Endodermal cell (in vitro differentiated cells): ENCODE measurements at regions not wholly inside any gene's neighbourhood (a gene's known extent, or its start where the extent isn't known, plus 50 kb on each side); places are given as distances from the start of the nearest gene placed in this dataset.

Experiments used
- DNase-seq: peaks from one replicate; pipeline ENCODE4 v3.0.0-alpha.2; 2017
- H3K27ac ChIP-seq: 2 replicates; pipeline ENCODE4 v1.5.1; 2013; ENCODE audit warnings: mild to moderate bottlenecking, low read depth, low read length, moderate library complexity
- H3K27me3 ChIP-seq: 2 replicates; pipeline ENCODE4 v1.6.1; 2013; ENCODE audit warnings: mild to moderate bottlenecking, low read length, moderate library complexity; ENCODE audit not compliant: insufficient read depth, control insufficient read depth, poor library complexity, severe bottlenecking
- H3K36me3 ChIP-seq: 2 replicates; pipeline ENCODE4 v1.7.0; 2013; ENCODE audit warnings: mild to moderate bottlenecking, low read length, moderate library complexity; ENCODE audit not compliant: control insufficient read depth, insufficient read depth
- H3K4me1 ChIP-seq: one replicate; pipeline ENCODE4 v1.7.0; 2013; ENCODE audit warnings: low read length; ENCODE audit not compliant: control insufficient read depth, insufficient read depth
- H3K4me3 ChIP-seq: 2 replicates; pipeline ENCODE4 v1.5.1; 2013; ENCODE audit warnings: mild to moderate bottlenecking, low read length, moderate library complexity
- H3K9ac ChIP-seq: 2 replicates; pipeline ENCODE4 v1.6.1; 2013; ENCODE audit warnings: mild to moderate bottlenecking, low read length, moderate library complexity; ENCODE audit not compliant: poor library complexity, severe bottlenecking; ENCODE audit errors: extremely low read depth
- H3K9me3 ChIP-seq: 2 replicates; pipeline ENCODE4 v1.6.1; 2013; ENCODE audit warnings: mild to moderate bottlenecking, low read length, moderate library complexity; ENCODE audit not compliant: control insufficient read depth
- H3K27ac Mint-ChIP-seq: 2 replicates; pipeline ENCODE4 v1.8.0; 2020; ENCODE audit warnings: mixed read lengths
- H3K27me3 Mint-ChIP-seq: 2 replicates; pipeline ENCODE4 v1.8.0; 2021; ENCODE audit warnings: mild to moderate bottlenecking, mixed read lengths; ENCODE audit not compliant: insufficient read depth
- H3K36me3 Mint-ChIP-seq: 2 replicates; pipeline ENCODE4 v1.8.0; 2020; ENCODE audit warnings: low read depth, mixed read lengths
- H3K4me1 Mint-ChIP-seq: 2 replicates; pipeline ENCODE4 v1.8.0; 2020; ENCODE audit warnings: mixed read lengths
- H3K4me3 Mint-ChIP-seq: 2 replicates; pipeline ENCODE4 v1.8.0; 2020; ENCODE audit warnings: mild to moderate bottlenecking, moderate library complexity, mixed read lengths
- H3K9me3 Mint-ChIP-seq: 2 replicates; pipeline ENCODE4 v1.8.0; 2020; ENCODE audit warnings: mild to moderate bottlenecking, mixed read lengths
- CTCF ChIP-seq: fragments of 200-600 bp; sonication (generic); conservative IDR thresholded peaks from 2 replicates; pipeline ENCODE4 v1.5.0; 2021; ENCODE audit warnings: antibody characterized with exemption, mild to moderate bottlenecking
- WGBS, 2 experiments: methylation state at CpG; one replicate each; pipeline versions ENCODE4 v1.1.5 to v1.1.7; 2013; ENCODE audit warnings: missing lambda C conversion rate in 2 of 2, mixed read lengths in 1 of 2; ENCODE audit not compliant: insufficient coverage in 1 of 2, insufficient read length in 1 of 2; 5-methylcytosine and 5-hydroxymethylcytosine counted together

- Histone ChIP-seq H3K4me3 (no peak overlapping the region), H3K4me1 (no peaks in the 10 kb centered on the region), H3K27ac (no peak overlapping the region), H3K36me3 (no peaks in the 10 kb centered on the region), H3K9ac (no peak overlapping the region), H3K9me3 (peaks cover 31% of the 10 kb centered on the region), H3K27me3 (no peaks in the 10 kb centered on the region)
- Mint-ChIP-seq H3K27me3 (no peaks in the 10 kb centered on the region), H3K4me1 (peaks cover 10% of the 10 kb centered on the region), H3K36me3 (peaks cover 10% of the 10 kb centered on the region), H3K9me3 (peaks cover 28% of the 10 kb centered on the region), H3K27ac (no peak overlapping the region), H3K4me3 (no peak overlapping the region)
- DNase-seq, result no peak
- no peak for TF ChIP-seq CTCF
- WGBS, 2 experiments, result 89% methylated on average over 1 of the region's 1 CpG; no CpG with 5 or more reads in 1 of the 2 experiments
These were observed 324.0 kb downstream of the TBL1XR1 start for GRCh38 chr3:176873261-176873660.

- Mint-ChIP-seq H3K4me1 (peaks cover 10% of the 10 kb centered on the region), H3K27ac (no peak overlapping the region), H3K36me3 (peaks cover 10% of the 10 kb centered on the region), H3K9me3 (peaks cover 32% of the 10 kb centered on the region), H3K27me3 (no peaks in the 10 kb centered on the region), H3K4me3 (no peak overlapping the region)
- peak; percentile 87 for TF ChIP-seq CTCF
- no peak overlapping the region for H3K4me3 ChIP-seq
- no peak overlapping the region for H3K27ac ChIP-seq
- DNase-seq, result peak; percentile 87
- no peaks in the 10 kb centered on the region for H3K4me1 ChIP-seq
- H3K9me3 ChIP-seq, result peaks cover 31% of the 10 kb centered on the region
- no peaks in the 10 kb centered on the region for H3K27me3 ChIP-seq
- H3K9ac ChIP-seq, result no peak overlapping the region
- WGBS, 2 experiments, result 15 to 40% methylated on average over 3 to 4 of the region's 4 CpGs
- no peaks in the 10 kb centered on the region for H3K36me3 ChIP-seq
These were observed 324.5 kb downstream of the TBL1XR1 start for GRCh38 chr3:176872771-176873209.

GRCh38 chr3:176870451-176870850, 326.8 kb downstream of the TBL1XR1 start:
- Histone ChIP-seq H3K4me3 (no peak overlapping the region), H3K4me1 (no peaks in the 10 kb centered on the region), H3K9me3 (peaks cover 31% of the 10 kb centered on the region), H3K27ac (no peak overlapping the region), H3K36me3 (no peaks in the 10 kb centered on the region), H3K27me3 (no peaks in the 10 kb centered on the region), H3K9ac (no peak overlapping the region)
- Mint-ChIP-seq H3K4me3 (no peak overlapping the region), H3K27ac (no peak overlapping the region), H3K36me3 (peaks cover 12% of the 10 kb centered on the region), H3K27me3 (no peaks in the 10 kb centered on the region), H3K4me1 (peaks cover 10% of the 10 kb centered on the region), H3K9me3 (peaks cover 47% of the 10 kb centered on the region)
- TF ChIP-seq CTCF, result no peak
- DNase-seq, result no peak
- WGBS, 2 experiments, result 95 to 100% methylated on average over 1 of the region's 1 CpG
